Cardiac septum (tissue), 1 donor: ENCODE measurements at regions not wholly inside any gene's neighbourhood (a gene's known extent, or its start where the extent isn't known, plus 50 kb on each side); places are given as distances from the start of the nearest gene placed in this dataset.

Source experiments
- DNase-seq: peaks from one replicate; pipeline ENCODE4 v3.0.0-alpha.2; 2020; ENCODE audit warnings: low spot score
- intact Hi-C: fragments of 100-400 bp; cut with DNase I; formaldehyde crosslinking; loops from one replicate; pipeline ENCODE4 v1.14.0; 2022
- donor health status: DM: no; HTN: no; CAD: no.

DNA sequence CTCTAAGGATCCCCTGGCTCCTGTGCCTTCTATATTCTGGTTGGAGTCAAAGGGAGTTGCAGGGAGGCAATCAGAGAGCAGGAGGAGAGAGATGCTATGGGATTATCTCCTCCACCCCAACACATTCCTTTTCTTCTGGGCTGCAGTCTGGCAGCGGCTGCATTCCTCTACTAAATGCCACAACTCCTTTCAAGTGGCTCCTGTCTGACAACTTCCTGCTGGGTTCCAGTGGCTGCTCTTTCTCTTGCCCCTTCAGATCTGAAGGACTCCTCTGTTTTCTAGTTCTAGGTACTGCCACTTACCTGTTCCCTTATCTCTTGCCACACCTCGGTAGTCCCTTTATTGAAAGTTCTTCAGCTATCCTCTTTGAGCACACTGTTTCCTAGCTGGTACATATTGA lies 425.0 kb downstream of the SNAPC1 start:
- no peak for DNase-seq
- intact Hi-C loops = no loop called here

DNA sequence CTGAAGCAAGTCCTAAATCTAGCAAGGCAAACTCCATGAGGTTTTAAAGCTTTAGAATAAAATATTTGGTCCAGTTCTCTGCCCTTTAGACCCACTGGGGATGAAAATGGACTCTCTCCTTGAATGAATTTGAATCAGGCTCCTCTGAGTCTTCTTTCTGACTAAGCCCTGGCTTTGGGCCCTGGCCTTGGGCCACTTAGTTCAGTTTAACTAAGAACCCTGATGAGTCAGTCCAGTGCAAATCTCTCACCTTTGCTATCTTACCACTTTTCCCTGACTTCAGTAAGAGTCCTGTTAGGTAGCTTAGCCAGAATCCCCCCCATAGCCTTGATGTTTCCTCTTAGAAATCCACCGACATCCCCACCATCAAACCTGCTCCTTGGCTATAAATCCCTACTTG lies 427.5 kb downstream of the SNAPC1 start:
- DNase-seq = no peak
- intact Hi-C loops = no loop called here

DNA sequence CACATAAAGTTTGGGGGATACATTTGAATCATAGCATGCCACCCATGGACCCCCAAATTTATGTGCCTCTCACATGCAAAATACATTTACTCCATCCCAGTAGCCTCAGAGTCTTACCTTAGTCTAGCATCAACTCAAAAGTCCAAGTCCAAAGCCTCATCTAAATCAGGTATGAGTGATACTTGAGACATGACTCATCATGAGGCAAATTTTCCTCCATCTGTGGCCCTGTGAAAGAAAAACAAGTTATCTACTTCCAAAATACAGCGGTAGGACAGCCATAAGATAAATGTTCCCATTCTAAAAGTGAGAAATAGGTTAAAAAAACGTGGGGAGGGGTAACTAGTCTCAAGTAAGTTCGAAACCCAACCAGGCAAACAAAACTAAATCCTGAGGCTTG lies 444.2 kb downstream of the SNAPC1 start:
- intact Hi-C loops = no loop called here

GRCh38 chr14:62209287-62209899 lies 447.2 kb downstream of the SNAPC1 start:
- intact Hi-C loops = no loop called here

More for the DNA sequence above, 444.2 kb downstream of the SNAPC1 start:
- DNase-seq = no peak

GRCh38 chr14:62213516-62213915 lies 451.3 kb downstream of the SNAPC1 start:
- DNase-seq = no peak
- intact Hi-C loops = no loop called here

More at GRCh38 chr14:62209287-62209899, 447.2 kb downstream of the SNAPC1 start:
- DNase-seq = no peak

DNA sequence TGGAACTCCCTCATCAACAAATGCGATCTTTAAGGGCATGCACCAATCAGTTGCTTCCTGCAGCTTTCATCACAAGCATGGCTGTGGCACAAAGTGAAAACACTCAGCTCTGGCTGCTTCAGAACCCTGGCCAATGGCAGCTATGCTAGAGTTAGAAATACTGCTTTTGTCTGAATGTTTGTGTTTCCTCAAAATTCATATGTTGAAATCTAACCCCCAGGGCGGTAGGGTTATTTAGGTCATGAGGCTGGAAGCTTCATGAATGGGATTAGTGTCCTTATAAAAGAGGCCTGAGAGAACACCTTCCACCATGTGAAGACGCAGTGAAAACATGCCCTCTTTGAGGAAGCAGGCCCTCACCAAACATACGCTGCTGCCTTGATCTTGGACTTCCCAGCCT lies 453.9 kb downstream of the SNAPC1 start:
- intact Hi-C loops = no loop called here
- DNase-seq = no peak

GRCh38 chr14:62234849-62235248 lies 472.6 kb downstream of the SNAPC1 start:
- DNase-seq = no peak
- intact Hi-C loops = no loop called here

- intact Hi-C loops = no loop called here
- no peak for DNase-seq
Observed at GRCh38 chr14:62244221-62244620, 482.0 kb downstream of the SNAPC1 start.

DNA sequence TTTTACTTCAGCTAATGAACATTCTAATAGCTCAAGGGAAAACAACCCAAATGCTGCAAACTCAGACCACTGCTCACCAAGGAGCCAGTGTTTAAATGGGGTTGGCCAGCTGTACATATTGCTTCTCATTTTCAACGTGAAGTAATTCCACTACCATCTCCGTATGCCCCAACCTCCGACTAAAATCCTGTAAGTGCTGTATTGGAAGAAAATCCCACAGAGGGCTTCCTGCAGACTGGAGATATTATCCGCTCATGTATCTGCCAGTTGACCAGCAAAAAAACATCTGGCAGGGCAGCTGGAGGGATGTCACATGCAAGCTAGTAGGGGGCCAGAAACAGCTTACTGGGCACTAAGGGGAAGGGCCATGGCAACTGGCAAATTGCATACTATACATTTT lies 485.0 kb downstream of the SNAPC1 start:
- intact Hi-C loops = no loop called here

DNA sequence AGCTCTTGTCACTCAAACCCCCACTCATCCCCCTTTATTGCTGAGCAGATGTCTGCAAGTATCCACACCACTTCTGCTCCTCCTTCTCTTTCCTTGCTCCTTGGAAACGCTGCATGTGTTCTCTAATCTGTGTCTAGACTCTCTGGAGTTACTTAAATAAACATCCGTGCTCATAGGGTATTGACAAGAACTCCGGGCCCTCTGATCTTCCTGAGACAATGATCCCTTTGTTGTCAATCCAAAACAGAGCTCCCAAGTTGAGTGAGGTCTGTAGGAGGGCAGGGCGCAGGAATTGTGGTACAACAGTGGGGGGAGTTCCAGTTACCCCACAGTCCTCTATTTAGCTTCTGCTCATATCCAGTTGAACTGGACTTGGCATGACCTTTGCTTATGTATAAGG lies 489.0 kb downstream of the SNAPC1 start:
- intact Hi-C loops = no loop called here
- no peak for DNase-seq

More for the DNA sequence above, 485.0 kb downstream of the SNAPC1 start:
- DNase-seq = no peak

DNA sequence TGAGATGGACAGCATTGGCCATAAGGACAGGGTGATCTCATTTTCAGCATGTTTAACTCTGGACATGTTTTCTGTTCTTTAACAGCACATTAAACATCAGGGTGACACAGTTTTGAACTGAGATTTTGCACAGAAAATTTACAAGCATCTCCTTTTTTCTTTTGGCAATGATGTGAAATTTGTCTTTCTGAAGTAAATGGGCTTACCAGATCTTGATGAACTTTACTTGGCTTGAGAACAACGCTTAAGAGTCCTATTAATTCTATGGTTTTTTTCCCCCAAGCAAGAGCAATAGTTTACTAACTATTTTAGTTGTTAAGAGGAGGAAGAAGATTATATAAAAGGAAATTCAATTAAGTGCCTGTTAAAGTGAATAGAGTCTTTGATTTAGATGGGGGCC lies 491.0 kb downstream of the SNAPC1 start:
- intact Hi-C loops = no loop called here
- DNase-seq = no peak

- intact Hi-C loops = no loop called here
- DNase-seq = no peak
Observed at GRCh38 chr14:62253911-62254310, 491.7 kb downstream of the SNAPC1 start.

DNA sequence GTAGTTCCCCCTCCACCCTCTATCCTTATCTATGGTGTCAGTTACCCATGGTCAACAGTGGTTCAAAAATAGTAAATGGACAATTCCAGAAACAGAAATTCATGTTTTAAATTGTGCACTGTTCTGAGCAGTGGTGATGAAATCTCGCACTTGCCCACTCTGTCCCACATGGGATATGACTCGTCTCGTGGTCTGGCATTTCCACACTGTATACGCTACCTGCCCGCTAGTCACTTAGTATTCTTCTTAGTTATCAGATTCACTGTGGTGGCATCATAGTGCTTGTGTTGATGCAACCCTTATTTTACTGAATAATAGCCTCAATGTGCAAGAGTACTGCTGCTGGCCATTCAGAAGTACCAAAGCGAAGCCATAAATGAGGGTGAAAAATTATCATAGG lies 507.0 kb downstream of the SNAPC1 start:
- DNase-seq = no peak

GRCh38 chr14:62270236-62270635 lies 508.0 kb downstream of the SNAPC1 start:
- DNase-seq = no peak
- intact Hi-C loops = no loop called here

More for the DNA sequence above, 507.0 kb downstream of the SNAPC1 start:
- intact Hi-C loops = no loop called here

DNA sequence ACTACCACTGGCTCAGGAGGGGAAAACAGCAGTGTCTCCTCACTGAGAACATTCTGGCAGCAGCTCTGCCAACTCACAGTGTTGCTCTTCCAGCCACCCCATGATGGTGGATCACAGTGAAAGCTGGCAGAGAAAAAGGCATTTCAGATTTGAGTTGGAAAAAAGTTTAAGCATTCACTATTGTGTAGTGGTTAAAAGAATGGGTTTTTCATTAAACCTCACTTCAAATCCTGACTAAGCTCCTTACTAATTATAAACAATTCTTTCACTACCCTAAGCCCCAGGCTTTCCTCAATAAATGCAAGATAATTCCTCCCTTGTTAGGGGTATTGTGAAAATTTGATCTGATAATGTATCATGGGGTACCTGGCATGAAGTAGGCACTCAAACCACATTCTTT lies 518.1 kb downstream of the SNAPC1 start:
- intact Hi-C loops = no loop called here
- no peak for DNase-seq

DNA sequence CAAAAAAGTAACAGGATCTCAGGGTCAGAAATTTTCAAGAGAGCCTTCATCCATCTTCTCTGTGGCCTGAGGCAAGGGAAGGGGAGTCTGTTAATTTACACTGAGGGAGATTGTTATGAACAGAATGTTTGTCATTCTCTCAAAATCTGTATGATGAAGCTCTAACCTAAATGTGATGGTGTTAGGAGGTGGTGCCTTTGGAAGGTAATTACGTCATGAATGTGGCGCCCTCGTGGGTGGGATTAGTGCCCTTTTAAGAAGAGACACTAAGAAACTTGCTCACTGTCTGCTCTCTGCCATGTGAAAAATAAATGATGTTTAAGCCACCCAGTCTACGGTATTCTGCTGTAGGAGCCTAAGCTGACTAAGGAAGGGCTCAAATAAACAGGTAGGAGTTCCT lies 521.6 kb downstream of the SNAPC1 start:
- DNase-seq = no peak

GRCh38 chr14:62289471-62289870 lies 527.3 kb downstream of the SNAPC1 start:
- DNase-seq = no peak
- intact Hi-C loops = no loop called here

More for the DNA sequence above, 521.6 kb downstream of the SNAPC1 start:
- intact Hi-C loops = no loop called here

GRCh38 chr14:62301080-62301479 lies 538.9 kb downstream of the SNAPC1 start:
- no peak for DNase-seq
- intact Hi-C loops = no loop called here

DNA sequence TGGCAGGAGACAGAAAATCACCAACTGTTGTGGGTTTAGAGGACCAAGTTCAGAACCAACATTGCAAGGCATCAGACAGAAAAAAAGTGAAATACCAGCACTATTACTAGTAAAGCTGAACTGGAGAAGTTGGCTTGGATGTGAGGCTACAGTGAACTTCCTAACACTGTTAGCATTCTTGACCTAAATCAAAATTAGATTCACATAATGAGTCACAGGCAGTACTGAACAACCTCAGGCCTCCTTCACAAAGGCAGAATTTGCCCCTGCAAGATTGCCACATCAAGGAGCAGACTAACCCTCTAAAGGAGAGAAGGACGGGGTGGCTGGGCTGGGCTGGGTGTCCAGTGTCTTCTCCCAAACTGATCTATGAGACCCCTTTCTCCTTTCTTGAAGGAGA lies 539.7 kb downstream of the SNAPC1 start:
- no peak for DNase-seq
- intact Hi-C loops = no loop called here

DNA sequence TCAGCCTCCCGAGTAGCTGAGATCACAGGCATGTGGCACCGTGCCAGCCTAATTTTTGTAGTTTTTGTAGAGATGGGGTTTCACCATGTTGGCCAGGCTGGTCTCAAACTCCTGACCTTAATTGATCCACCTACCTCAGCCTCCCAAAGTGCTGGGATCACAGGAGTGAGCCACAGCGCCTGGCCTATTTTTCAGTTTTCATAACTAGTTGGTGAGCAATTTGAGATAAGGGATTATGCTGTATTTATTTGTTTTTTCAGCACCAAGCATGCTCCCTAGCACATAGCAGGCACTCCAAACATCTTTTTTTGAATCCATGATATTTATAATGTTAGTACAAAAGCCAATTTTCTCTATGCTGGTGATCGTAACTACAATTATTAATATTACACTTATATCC lies 541.2 kb downstream of the SNAPC1 start:
- intact Hi-C loops = no loop called here
- DNase-seq = no peak

GRCh38 chr14:62304257-62304656 lies 542.0 kb downstream of the SNAPC1 start:
- DNase-seq = no peak
- intact Hi-C loops = no loop called here

- DNase-seq = no peak
- intact Hi-C loops = no loop called here
Observed at GRCh38 chr14:62307844-62308243, 545.6 kb downstream of the SNAPC1 start.
